ENCODE measurements at regions not wholly inside any gene's neighbourhood (a gene's known extent, or its start where the extent isn't known, plus 50 kb on each side); places are given as distances from the start of the nearest gene placed in this dataset.
"Not testable (repeated sequence)": the region's sequence is repeated elsewhere in the genome, so short reads cannot be mapped to it uniquely, and the experiment has no call there.

DNA sequence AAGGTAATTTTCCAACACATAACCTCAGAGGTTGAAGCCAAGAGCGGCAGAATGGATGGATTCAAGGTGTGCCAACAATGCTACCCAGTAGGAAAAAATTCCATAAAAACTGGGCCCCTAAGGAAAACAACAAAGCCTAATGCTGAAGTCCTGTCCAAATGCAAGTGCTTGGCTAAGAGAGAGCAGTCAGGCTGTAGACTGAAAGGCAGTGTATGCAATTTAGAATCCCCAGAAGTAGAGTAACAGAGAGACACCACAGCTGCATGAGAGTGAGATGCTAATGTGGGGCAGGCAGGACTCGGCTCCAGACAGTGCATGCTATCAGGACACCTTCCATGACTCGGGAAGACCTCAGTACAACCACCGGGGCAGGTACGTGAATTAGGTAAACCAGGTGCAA, 124.5 kb downstream of the ZFAND4 start:
- ATAC-seq (no peak), DNase-seq (no peak)
- TF ChIP-seq, protein P1, sequence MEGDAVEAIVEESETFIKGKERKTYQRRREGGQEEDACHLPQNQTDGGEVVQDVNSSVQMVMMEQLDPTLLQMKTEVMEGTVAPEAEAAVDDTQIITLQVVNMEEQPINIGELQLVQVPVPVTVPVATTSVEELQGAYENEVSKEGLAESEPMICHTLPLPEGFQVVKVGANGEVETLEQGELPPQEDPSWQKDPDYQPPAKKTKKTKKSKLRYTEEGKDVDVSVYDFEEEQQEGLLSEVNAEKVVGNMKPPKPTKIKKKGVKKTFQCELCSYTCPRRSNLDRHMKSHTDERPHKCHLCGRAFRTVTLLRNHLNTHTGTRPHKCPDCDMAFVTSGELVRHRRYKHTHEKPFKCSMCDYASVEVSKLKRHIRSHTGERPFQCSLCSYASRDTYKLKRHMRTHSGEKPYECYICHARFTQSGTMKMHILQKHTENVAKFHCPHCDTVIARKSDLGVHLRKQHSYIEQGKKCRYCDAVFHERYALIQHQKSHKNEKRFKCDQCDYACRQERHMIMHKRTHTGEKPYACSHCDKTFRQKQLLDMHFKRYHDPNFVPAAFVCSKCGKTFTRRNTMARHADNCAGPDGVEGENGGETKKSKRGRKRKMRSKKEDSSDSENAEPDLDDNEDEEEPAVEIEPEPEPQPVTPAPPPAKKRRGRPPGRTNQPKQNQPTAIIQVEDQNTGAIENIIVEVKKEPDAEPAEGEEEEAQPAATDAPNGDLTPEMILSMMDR (IDR thresholded peaks at IDR 0.05), result no peak
- H3K4me3 ChIP-seq, result no peak overlapping the region
- H3K27me3 ChIP-seq (ENCODE audit: low read depth), result no peaks in the 10 kb centered on the region
- no peaks in the 10 kb centered on the region for H3K9me3 ChIP-seq
- peaks cover 5% of the 10 kb centered on the region for H3K36me3 ChIP-seq
- intact Hi-C loops (cut with DNase I), result no loop called here
- no peaks in the 10 kb centered on the region for H3K4me1 ChIP-seq
- no peak overlapping the region for H3K27ac ChIP-seq

DNA sequence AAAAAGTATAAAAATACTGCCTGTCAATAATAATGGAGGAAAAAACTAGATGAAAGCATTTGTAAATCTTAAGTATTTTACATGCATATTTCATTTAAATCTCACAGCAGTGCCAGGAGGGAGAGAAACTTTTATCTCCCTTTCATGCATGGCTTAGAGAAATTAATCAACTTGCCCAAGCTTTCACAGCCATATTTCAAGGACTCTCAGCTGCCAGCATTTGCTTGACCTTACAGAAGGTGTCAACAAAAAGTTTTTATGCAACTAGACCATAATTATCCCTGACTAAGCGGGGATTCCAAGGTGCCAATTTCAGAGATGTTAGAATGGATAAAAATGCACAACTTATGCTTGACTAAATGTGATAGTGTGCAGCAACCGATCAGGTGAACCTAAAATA, 125.4 kb downstream of the ZFAND4 start:
- Histone ChIP-seq H3K4me1 (no peaks in the 10 kb centered on the region), H3K36me3 (peaks cover 5% of the 10 kb centered on the region), H3K27me3 (ENCODE audit: low read depth) (no peaks in the 10 kb centered on the region), H3K9me3 (no peaks in the 10 kb centered on the region), H3K27ac (no peak overlapping the region), H3K4me3 (no peak overlapping the region)
- TF ChIP-seq, protein P1 (IDR thresholded peaks at IDR 0.05), result no peak
- no peak for DNase-seq
- intact Hi-C loops (cut with DNase I), result no loop called here
- ATAC-seq, result no peak

DNA sequence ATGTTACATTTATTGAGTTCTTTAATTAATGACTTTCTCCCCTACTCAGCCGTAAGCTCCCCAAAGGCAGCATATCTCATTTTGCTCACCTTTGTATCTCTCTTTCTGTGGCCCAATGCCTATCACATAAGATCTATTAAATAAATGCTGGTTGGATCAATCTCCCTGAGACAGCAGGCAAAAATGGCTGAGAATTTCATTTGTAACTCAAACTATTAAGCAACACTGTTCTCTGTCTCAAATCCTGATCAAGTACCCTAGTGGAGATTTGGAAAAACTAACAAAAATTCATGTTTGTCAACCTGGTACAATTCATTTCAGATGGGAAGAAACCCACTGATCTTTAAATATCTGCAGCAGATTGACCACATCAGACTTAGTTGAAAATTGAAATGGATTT, 127.4 kb downstream of the ZFAND4 start:
- intact Hi-C loops (cut with DNase I), result no loop called here
- no peak for DNase-seq

DNA sequence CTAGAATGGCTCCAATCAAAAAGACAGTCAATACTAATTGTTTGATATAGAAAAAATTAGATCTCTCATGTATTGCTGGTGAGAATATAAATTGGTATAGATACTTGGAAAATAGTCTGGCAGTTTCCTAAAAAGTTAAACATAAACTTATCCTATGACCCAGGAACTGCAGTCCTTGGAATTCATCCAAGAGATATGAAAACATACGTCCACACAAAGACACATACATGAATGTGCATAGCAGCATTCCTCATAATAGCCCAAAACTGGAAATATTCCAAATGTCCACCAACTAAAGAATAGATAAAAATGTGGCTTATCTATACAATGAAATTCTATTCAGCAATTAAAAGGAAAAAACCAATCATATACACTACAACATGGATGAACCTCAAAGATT, 128.4 kb downstream of the ZFAND4 start:
- no peak for DNase-seq
- no peak for ATAC-seq
- Histone ChIP-seq H3K4me1 (no peaks in the 10 kb centered on the region), H3K36me3 (peaks cover 5% of the 10 kb centered on the region), H3K4me3 (no peak overlapping the region), H3K27me3 (ENCODE audit: low read depth) (no peaks in the 10 kb centered on the region), H3K27ac (no peak overlapping the region), H3K9me3 (no peaks in the 10 kb centered on the region)
- intact Hi-C loops (cut with DNase I), result no loop called here
- TF ChIP-seq, protein P1 (IDR thresholded peaks at IDR 0.05), result no peak

More for the DNA sequence above, 127.4 kb downstream of the ZFAND4 start:
- Histone ChIP-seq H3K4me3 (no peak overlapping the region), H3K27ac (no peak overlapping the region), H3K4me1 (no peaks in the 10 kb centered on the region), H3K27me3 (ENCODE audit: low read depth) (no peaks in the 10 kb centered on the region), H3K36me3 (peaks cover 5% of the 10 kb centered on the region), H3K9me3 (no peaks in the 10 kb centered on the region)
- TF ChIP-seq, protein P1 (IDR thresholded peaks at IDR 0.05), result no peak
- no peak for ATAC-seq

DNA sequence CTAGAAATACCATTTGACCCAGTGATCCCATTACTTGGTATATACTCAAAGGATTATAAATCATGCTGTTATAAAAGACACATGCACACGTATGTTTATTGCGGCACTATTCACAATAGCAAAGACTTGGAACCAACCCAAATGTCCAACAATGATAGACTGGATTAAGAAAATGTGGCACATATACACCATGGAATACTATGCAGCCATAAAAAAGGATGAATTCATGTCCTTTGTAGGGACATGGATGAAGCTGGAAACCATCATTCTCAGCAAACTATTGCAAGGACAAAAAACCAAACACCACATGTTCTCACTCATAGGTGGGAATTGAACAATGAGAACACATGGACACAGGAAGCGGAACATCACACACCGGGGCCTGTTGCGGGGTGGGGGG, 131.5 kb downstream of the ZFAND4 start:
- ATAC-seq; H3K36me3 ChIP-seq; H3K4me1 ChIP-seq; H3K4me3 ChIP-seq; intact Hi-C loops (cut with DNase I); DNase-seq; H3K9me3 ChIP-seq; H3K27ac ChIP-seq; H3K27me3 ChIP-seq (ENCODE audit: low read depth): not testable (repeated sequence)

DNA sequence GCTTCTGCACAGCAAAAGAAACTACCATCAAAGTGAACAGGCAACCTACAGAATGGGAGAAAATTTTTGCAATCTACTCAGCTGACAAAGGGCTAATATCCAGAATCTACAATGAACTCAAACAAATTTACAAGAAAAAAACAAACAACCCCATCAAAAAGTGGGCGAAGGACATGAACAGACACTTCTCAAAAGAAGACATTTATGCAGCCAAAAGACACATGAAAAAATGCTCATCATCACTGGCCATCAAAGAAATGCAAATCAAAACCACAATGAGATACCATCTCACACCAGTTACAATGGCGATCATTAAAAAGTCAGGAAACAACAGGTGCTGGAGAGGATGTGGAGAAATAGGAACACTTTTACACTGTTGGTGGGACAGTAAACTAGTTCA, 132.0 kb downstream of the ZFAND4 start:
- H3K4me3 ChIP-seq; H3K4me1 ChIP-seq; H3K36me3 ChIP-seq; H3K27me3 ChIP-seq (ENCODE audit: low read depth); ATAC-seq; DNase-seq; H3K9me3 ChIP-seq; H3K27ac ChIP-seq; intact Hi-C loops (cut with DNase I): not testable (repeated sequence)

DNA sequence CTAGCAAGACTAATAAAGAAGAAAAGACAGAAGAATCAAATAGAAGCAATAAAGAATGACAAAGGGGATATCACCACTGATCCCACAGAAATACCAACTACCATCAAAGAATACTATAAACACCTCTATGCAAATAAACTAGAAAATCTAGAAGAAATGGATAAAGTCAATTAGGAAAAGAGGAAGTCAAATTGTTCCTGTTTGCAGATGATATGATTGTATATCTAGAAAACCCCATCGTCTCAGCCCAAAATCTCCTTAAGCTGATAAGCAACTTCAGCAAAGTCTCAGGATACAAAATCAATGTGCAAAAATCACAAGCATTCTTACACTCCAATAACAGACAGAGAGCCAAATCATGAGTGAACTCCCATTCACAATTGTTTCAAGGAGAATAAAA, 133.0 kb downstream of the ZFAND4 start:
- H3K4me1 ChIP-seq; intact Hi-C loops (cut with DNase I); ATAC-seq; H3K9me3 ChIP-seq; H3K27me3 ChIP-seq (ENCODE audit: low read depth); H3K4me3 ChIP-seq; DNase-seq; H3K27ac ChIP-seq; H3K36me3 ChIP-seq: not testable (repeated sequence)

Measured in lower lobe of right lung (tissue), 2 donors.